H1 (cell line): ENCODE measurements at regions not wholly inside any gene's neighbourhood (a gene's known extent, or its start where the extent isn't known, plus 50 kb on each side); places are given as distances from the start of the nearest gene placed in this dataset.

ENCODE experiments used
- BCL11A ChIP-seq, 2 experiments: IDR thresholded peaks; one replicate each; pipeline ENCODE4 v1.6.1; 2011; ENCODE audit warnings: low read depth in 2 of 2, low read length in 2 of 2, mild to moderate bottlenecking in 2 of 2
- NANOG ChIP-seq: IDR thresholded peaks from 2 replicates; pipeline ENCODE4 v1.6.1; 2011; ENCODE audit warnings: low read length, low read depth, mild to moderate bottlenecking, inconsistent platforms; ENCODE audit not compliant: insufficient read depth, poor library complexity, severe bottlenecking
- SIRT6 ChIP-seq: IDR thresholded peaks from one replicate; pipeline ENCODE4 v1.7.1; 2012; ENCODE audit warnings: low read length, inconsistent platforms
- YY1 ChIP-seq: IDR thresholded peaks from 2 replicates; pipeline ENCODE4 v1.6.1; 2011; ENCODE audit warnings: low read depth, mild to moderate bottlenecking, low read length
- TF ChIP-seq, protein P1 (sequence below): fragments of 300-600 bp; sonication (generic); IDR thresholded peaks from 2 replicates; pipeline ENCODE4 v1.7.1; 2012; ENCODE audit warnings: low read length, moderate library complexity, mild to moderate bottlenecking, inconsistent platforms; ENCODE audit not compliant: insufficient replicate concordance

DNA sequence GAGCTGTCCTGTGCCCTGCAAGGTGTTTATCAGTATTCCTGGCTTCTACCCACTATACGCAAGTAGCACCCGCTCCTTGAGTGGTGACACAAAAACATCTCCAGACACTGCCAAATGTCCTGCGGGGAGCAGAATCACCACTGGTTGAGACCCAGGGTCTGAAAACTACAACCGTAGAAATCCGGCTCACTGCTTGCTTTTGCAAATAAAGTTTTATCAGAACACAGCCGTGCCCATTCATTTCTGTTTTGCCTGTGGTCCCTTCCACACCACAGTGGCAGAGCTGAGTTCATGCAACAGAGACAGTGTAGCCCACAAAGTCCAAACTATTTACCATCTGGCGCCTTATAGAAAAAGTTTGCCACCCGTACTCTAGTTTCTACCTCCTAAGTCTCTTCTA is 125.7 kb upstream of the DIO3 start (continued):
- TF ChIP-seq, protein P1, sequence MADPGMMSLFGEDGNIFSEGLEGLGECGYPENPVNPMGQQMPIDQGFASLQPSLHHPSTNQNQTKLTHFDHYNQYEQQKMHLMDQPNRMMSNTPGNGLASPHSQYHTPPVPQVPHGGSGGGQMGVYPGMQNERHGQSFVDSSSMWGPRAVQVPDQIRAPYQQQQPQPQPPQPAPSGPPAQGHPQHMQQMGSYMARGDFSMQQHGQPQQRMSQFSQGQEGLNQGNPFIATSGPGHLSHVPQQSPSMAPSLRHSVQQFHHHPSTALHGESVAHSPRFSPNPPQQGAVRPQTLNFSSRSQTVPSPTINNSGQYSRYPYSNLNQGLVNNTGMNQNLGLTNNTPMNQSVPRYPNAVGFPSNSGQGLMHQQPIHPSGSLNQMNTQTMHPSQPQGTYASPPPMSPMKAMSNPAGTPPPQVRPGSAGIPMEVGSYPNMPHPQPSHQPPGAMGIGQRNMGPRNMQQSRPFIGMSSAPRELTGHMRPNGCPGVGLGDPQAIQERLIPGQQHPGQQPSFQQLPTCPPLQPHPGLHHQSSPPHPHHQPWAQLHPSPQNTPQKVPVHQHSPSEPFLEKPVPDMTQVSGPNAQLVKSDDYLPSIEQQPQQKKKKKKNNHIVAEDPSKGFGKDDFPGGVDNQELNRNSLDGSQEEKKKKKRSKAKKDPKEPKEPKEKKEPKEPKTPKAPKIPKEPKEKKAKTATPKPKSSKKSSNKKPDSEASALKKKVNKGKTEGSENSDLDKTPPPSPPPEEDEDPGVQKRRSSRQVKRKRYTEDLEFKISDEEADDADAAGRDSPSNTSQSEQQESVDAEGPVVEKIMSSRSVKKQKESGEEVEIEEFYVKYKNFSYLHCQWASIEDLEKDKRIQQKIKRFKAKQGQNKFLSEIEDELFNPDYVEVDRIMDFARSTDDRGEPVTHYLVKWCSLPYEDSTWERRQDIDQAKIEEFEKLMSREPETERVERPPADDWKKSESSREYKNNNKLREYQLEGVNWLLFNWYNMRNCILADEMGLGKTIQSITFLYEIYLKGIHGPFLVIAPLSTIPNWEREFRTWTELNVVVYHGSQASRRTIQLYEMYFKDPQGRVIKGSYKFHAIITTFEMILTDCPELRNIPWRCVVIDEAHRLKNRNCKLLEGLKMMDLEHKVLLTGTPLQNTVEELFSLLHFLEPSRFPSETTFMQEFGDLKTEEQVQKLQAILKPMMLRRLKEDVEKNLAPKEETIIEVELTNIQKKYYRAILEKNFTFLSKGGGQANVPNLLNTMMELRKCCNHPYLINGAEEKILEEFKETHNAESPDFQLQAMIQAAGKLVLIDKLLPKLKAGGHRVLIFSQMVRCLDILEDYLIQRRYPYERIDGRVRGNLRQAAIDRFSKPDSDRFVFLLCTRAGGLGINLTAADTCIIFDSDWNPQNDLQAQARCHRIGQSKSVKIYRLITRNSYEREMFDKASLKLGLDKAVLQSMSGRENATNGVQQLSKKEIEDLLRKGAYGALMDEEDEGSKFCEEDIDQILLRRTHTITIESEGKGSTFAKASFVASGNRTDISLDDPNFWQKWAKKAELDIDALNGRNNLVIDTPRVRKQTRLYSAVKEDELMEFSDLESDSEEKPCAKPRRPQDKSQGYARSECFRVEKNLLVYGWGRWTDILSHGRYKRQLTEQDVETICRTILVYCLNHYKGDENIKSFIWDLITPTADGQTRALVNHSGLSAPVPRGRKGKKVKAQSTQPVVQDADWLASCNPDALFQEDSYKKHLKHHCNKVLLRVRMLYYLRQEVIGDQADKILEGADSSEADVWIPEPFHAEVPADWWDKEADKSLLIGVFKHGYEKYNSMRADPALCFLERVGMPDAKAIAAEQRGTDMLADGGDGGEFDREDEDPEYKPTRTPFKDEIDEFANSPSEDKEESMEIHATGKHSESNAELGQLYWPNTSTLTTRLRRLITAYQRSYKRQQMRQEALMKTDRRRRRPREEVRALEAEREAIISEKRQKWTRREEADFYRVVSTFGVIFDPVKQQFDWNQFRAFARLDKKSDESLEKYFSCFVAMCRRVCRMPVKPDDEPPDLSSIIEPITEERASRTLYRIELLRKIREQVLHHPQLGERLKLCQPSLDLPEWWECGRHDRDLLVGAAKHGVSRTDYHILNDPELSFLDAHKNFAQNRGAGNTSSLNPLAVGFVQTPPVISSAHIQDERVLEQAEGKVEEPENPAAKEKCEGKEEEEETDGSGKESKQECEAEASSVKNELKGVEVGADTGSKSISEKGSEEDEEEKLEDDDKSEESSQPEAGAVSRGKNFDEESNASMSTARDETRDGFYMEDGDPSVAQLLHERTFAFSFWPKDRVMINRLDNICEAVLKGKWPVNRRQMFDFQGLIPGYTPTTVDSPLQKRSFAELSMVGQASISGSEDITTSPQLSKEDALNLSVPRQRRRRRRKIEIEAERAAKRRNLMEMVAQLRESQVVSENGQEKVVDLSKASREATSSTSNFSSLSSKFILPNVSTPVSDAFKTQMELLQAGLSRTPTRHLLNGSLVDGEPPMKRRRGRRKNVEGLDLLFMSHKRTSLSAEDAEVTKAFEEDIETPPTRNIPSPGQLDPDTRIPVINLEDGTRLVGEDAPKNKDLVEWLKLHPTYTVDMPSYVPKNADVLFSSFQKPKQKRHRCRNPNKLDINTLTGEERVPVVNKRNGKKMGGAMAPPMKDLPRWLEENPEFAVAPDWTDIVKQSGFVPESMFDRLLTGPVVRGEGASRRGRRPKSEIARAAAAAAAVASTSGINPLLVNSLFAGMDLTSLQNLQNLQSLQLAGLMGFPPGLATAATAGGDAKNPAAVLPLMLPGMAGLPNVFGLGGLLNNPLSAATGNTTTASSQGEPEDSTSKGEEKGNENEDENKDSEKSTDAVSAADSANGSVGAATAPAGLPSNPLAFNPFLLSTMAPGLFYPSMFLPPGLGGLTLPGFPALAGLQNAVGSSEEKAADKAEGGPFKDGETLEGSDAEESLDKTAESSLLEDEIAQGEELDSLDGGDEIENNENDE, result no peak
- TF ChIP-seq BCL11A (IDR thresholded peaks at IDR 0.05; ENCODE audit: low read depth in 2 of 2, low read length in 2 of 2) (no peak), SIRT6 (no peak), YY1 (no peak), NANOG (no peak)
